HEK293 (cell line): ENCODE measurements at regions not wholly inside any gene's neighbourhood (a gene's known extent, or its start where the extent isn't known, plus 50 kb on each side); places are given as distances from the start of the nearest gene placed in this dataset.

Experiments used
- CTCF ChIA-PET: fragments of 350-600 bp; formaldehyde crosslinking; extraction: SDS; loops from one replicate; lab custom pipeline; 2021; ENCODE audit warnings: antibody characterized with exemption; lab: Yijun Ruan, JAX
- POLR2A ChIA-PET: fragments of 300-600 bp; formaldehyde crosslinking; extraction: SDS; loops from one replicate; lab custom pipeline; 2020; ENCODE audit warnings: antibody characterized with exemption, inconsistent platforms; lab: Yijun Ruan, JAX
- H3K27ac ChIP-seq: fragments of 200-500 bp; sonication (Bioruptor generic); 2 replicates; pipeline ENCODE4 v1.5.1; 2014; ENCODE audit warnings: low read depth, low read length, control low read depth, inconsistent platforms; ENCODE audit errors: extremely low read depth
- H3K36me3 ChIP-seq, 2 experiments: fragments of 200-500 bp in 1 of 2; sonication (Bioruptor generic) in 1 of 2; 1 replicate in 1 of 2; 2 replicates in 1 of 2; pipeline ENCODE4 v1.5.1; 2014 to 2017; ENCODE audit warnings: inconsistent platforms in 2 of 2, low read length in 2 of 2; ENCODE audit not compliant: control insufficient read depth in 2 of 2, insufficient read depth in 1 of 2
- H3K4me1 ChIP-seq: fragments of 200-500 bp; sonication (Bioruptor generic); 2 replicates; pipeline ENCODE4 v1.5.1; 2014; ENCODE audit warnings: mild to moderate bottlenecking, low read length, inconsistent platforms; ENCODE audit not compliant: control insufficient read depth, insufficient read depth
- H3K4me3 ChIP-seq: 2 replicates; pipeline ENCODE4 v1.5.1; 2011; ENCODE audit warnings: low read depth, mild to moderate bottlenecking, control low read depth, low read length, moderate library complexity
- H3K9me3 ChIP-seq: fragments of 200-500 bp; sonication (Bioruptor generic); 2 replicates; pipeline ENCODE4 v1.5.1; 2014; ENCODE audit warnings: low read depth, low read length, inconsistent platforms; ENCODE audit not compliant: control insufficient read depth, insufficient read depth
- ELK4 ChIP-seq: IDR thresholded peaks from 2 replicates; pipeline ENCODE4 v1.6.1; 2011; ENCODE audit warnings: mild to moderate bottlenecking, low read depth, low read length, borderline replicate concordance
- GFI1B ChIP-seq: fragments of 450-650 bp; formaldehyde crosslinking; IDR thresholded peaks from 2 replicates; pipeline ENCODE4 v1.5.1; 2016; ENCODE audit warnings: missing biosample characterization, missing genetic modification characterization
- GLIS2 ChIP-seq: fragments of 450-650 bp; formaldehyde crosslinking; IDR thresholded peaks from 2 replicates; pipeline ENCODE4 v1.5.1; 2016; ENCODE audit warnings: missing biosample characterization, missing genetic modification characterization
- KLF9 ChIP-seq: fragments of 450-650 bp; formaldehyde crosslinking; IDR thresholded peaks from 2 replicates; pipeline ENCODE4 v1.5.1; 2016; ENCODE audit warnings: missing biosample characterization, missing genetic modification characterization, low read depth
- MZF1 ChIP-seq: fragments of 450-650 bp; formaldehyde crosslinking; IDR thresholded peaks from 2 replicates; pipeline ENCODE4 v1.5.1; 2017; ENCODE audit warnings: missing biosample characterization, missing genetic modification characterization, borderline replicate concordance
- PATZ1 ChIP-seq: fragments of 450-650 bp; formaldehyde crosslinking; IDR thresholded peaks from 2 replicates; pipeline ENCODE4 v1.5.1; 2016; ENCODE audit warnings: missing biosample characterization, missing genetic modification characterization
- PBX3 ChIP-seq: sonication (generic); formaldehyde crosslinking; IDR thresholded peaks from 2 replicates; pipeline ENCODE4 v1.8.1; 2022; ENCODE audit warnings: mild to moderate bottlenecking, moderate library complexity, missing genetic modification reagents
- TSHZ1 ChIP-seq: fragments of 450-650 bp; formaldehyde crosslinking; IDR thresholded peaks from 2 replicates; pipeline ENCODE4 v1.5.1; 2016; ENCODE audit warnings: missing biosample characterization, missing genetic modification characterization, borderline replicate concordance
- ZBTB11 ChIP-seq: fragments of 450-650 bp; formaldehyde crosslinking; conservative IDR thresholded peaks from 2 replicates; pipeline ENCODE4 v1.5.1; 2016; ENCODE audit warnings: low read depth, missing biosample characterization, missing genetic modification characterization
- ZBTB20 ChIP-seq: fragments of 450-650 bp; formaldehyde crosslinking; IDR thresholded peaks from 2 replicates; pipeline ENCODE4 v1.5.1; 2016; ENCODE audit warnings: missing biosample characterization, missing genetic modification characterization
- ZFP41 ChIP-seq: fragments of 450-650 bp; formaldehyde crosslinking; IDR thresholded peaks from 2 replicates; pipeline ENCODE4 v1.5.1; 2016; ENCODE audit warnings: missing biosample characterization, missing genetic modification characterization, borderline replicate concordance
- ZNF146 ChIP-seq: fragments of 450-650 bp; formaldehyde crosslinking; IDR thresholded peaks from 2 replicates; pipeline ENCODE4 v1.5.1; 2016; ENCODE audit warnings: missing biosample characterization, missing genetic modification characterization
- ZNF266 ChIP-seq: fragments of 450-650 bp; formaldehyde crosslinking; IDR thresholded peaks from 2 replicates; pipeline ENCODE4 v1.5.1; 2016; ENCODE audit warnings: missing biosample characterization, missing genetic modification characterization, low read depth
- ZNF404 ChIP-seq: fragments of 450-650 bp; formaldehyde crosslinking; IDR thresholded peaks from 2 replicates; pipeline ENCODE4 v1.5.1; 2017; ENCODE audit warnings: missing biosample characterization, missing genetic modification characterization
- ZNF423 ChIP-seq: fragments of 450-650 bp; formaldehyde crosslinking; IDR thresholded peaks from 2 replicates; pipeline ENCODE4 v1.5.1; 2016; ENCODE audit warnings: missing biosample characterization, missing genetic modification characterization
- ZNF48 ChIP-seq: fragments of 450-650 bp; formaldehyde crosslinking; IDR thresholded peaks from 2 replicates; pipeline ENCODE4 v1.5.1; 2016; ENCODE audit warnings: missing biosample characterization, missing genetic modification characterization
- ZNF561 ChIP-seq: fragments of 450-650 bp; IDR thresholded peaks from 2 replicates; pipeline ENCODE4 v1.5.1; 2018; ENCODE audit warnings: missing biosample characterization, missing genetic modification characterization, borderline replicate concordance
- ZNF585B ChIP-seq: fragments of 450-650 bp; formaldehyde crosslinking; IDR thresholded peaks from 2 replicates; pipeline ENCODE4 v1.5.1; 2016; ENCODE audit warnings: missing biosample characterization, missing genetic modification characterization
- ZNF701 ChIP-seq: fragments of 450-650 bp; formaldehyde crosslinking; IDR thresholded peaks from 2 replicates; pipeline ENCODE4 v1.5.1; 2016; ENCODE audit warnings: missing biosample characterization, missing genetic modification characterization
- ZNF792 ChIP-seq: fragments of 450-650 bp; formaldehyde crosslinking; IDR thresholded peaks from 2 replicates; pipeline ENCODE4 v1.5.1; 2016; ENCODE audit warnings: missing biosample characterization, missing genetic modification characterization
- ZSCAN30 ChIP-seq: fragments of 450-650 bp; IDR thresholded peaks from 2 replicates; pipeline ENCODE4 v1.5.1; 2018; ENCODE audit warnings: missing biosample characterization, mild to moderate bottlenecking, missing genetic modification characterization, moderate library complexity
- ZSCAN4 ChIP-seq: fragments of 450-650 bp; formaldehyde crosslinking; IDR thresholded peaks from 2 replicates; pipeline ENCODE4 v1.5.1; 2017; ENCODE audit warnings: missing biosample characterization, missing genetic modification characterization

GRCh38 chr21:16086936-16087335 lies 357.2 kb downstream of the USP25 start:
- Histone ChIP-seq H3K9me3 (no peaks in the 10 kb centered on the region), H3K4me3 (no peak overlapping the region), H3K27ac (no peak overlapping the region), H3K4me1 (peaks cover 4% of the 10 kb centered on the region), H3K36me3 (no peaks in the 10 kb centered on the region)
- CTCF ChIA-PET: interaction anchor here (0.6 to 0.8 kb wide), 3 partner anchors 243 to 523 kb away, joined by 3 read pairs; no protein-coding TSS in a partner anchor
- TF ChIP-seq KLF9 (tag by site-specific recombination) (no peak), ZNF423 (tag by site-specific recombination) (no peak), ZBTB11 (tag by site-specific recombination) (no peak)
- POLR2A ChIA-PET: no interaction called here

- H3K4me1 ChIP-seq: no peaks in the 10 kb centered on the region
- POLR2A ChIA-PET: interaction anchor here (1.2 kb wide), 1 partner anchor 190 kb away, joined by 3 read pairs; no protein-coding TSS in a partner anchor
- H3K4me3 ChIP-seq: no peak overlapping the region
- CTCF ChIA-PET: interaction anchor here (1.6 kb wide), 1 partner anchor 11 kb away, joined by 10 read pairs; no protein-coding TSS in a partner anchor
- H3K9me3 ChIP-seq: no peaks in the 10 kb centered on the region
- H3K36me3 ChIP-seq: no peaks in the 10 kb centered on the region
- TF ChIP-seq ZBTB20 (tag by site-specific recombination) (no peak), ZSCAN30 (tag by site-specific recombination) (no peak), GFI1B (tag by site-specific recombination) (no peak), ZNF404 (no peak), PBX3 (CRISPR knock-in tag) (no peak), ZFP41 (tag by site-specific recombination) (no peak), ZNF561 (no peak), ZNF701 (tag by site-specific recombination) (no peak), ELK4 (no peak), TSHZ1 (tag by site-specific recombination) (no peak), ZNF266 (no peak), ZNF585B (no peak), PATZ1 (tag by site-specific recombination) (no peak), ZNF48 (no peak), GLIS2 (tag by site-specific recombination) (no peak), ZNF146 (tag by site-specific recombination) (no peak), ZNF792 (tag by site-specific recombination) (no peak), MZF1 (tag by site-specific recombination) (no peak), ZSCAN4 (tag by site-specific recombination) (no peak)
- H3K27ac ChIP-seq: no peak overlapping the region
These were observed 357.7 kb downstream of the USP25 start for GRCh38 chr21:16087523-16087922.
